ENCODE measurements at regions not wholly inside any gene's neighbourhood (a gene's known extent, or its start where the extent isn't known, plus 50 kb on each side); places are given as distances from the start of the nearest gene placed in this dataset.

GRCh38 chr18:38635709-38636430 is 1070.3 kb upstream of the CELF4 start:
- no peak overlapping the region for H3K27ac Mint-ChIP-seq
- no peaks in the 10 kb centered on the region for H3K4me1 Mint-ChIP-seq (ENCODE audit: low read depth)
- intact Hi-C loops (cut with micrococcal nuclease), result no loop called here
- no peak for DNase-seq (ENCODE audit: low spot score)
- no peaks in the 10 kb centered on the region for H3K27me3 Mint-ChIP-seq (ENCODE audit: insufficient read depth)
- H3K9me3 Mint-ChIP-seq, result peaks cover 13% of the 10 kb centered on the region
- H3K36me3 Mint-ChIP-seq (ENCODE audit: low read depth), result no peaks in the 10 kb centered on the region
- H3K4me3 Mint-ChIP-seq, result no peak overlapping the region

GRCh38 chr18:38634117-38634516 is 1068.5 kb upstream of the CELF4 start:
- Mint-ChIP-seq H3K9me3 (peaks cover 13% of the 10 kb centered on the region), H3K27ac (no peak overlapping the region), H3K36me3 (ENCODE audit: low read depth) (no peaks in the 10 kb centered on the region), H3K4me1 (ENCODE audit: low read depth) (no peaks in the 10 kb centered on the region), H3K27me3 (ENCODE audit: insufficient read depth) (no peaks in the 10 kb centered on the region), H3K4me3 (no peak overlapping the region)
- intact Hi-C loops (cut with micrococcal nuclease), result no loop called here
- DNase-seq (ENCODE audit: low spot score), result no peak

GRCh38 chr18:38633333-38633732 is 1067.7 kb upstream of the CELF4 start:
- DNase-seq (ENCODE audit: low spot score), result no peak
- Mint-ChIP-seq H3K4me3 (no peak overlapping the region), H3K9me3 (peaks cover 10% of the 10 kb centered on the region), H3K27me3 (ENCODE audit: insufficient read depth) (no peaks in the 10 kb centered on the region), H3K27ac (no peak overlapping the region), H3K36me3 (ENCODE audit: low read depth) (no peaks in the 10 kb centered on the region), H3K4me1 (ENCODE audit: low read depth) (no peaks in the 10 kb centered on the region)
- intact Hi-C loops (cut with micrococcal nuclease), result no loop called here

- H3K4me3 Mint-ChIP-seq, result no peak overlapping the region
- intact Hi-C loops (cut with micrococcal nuclease), result no loop called here
Observed at GRCh38 chr18:38619129-38619528, 1053.5 kb upstream of the CELF4 start.

GRCh38 chr18:38616306-38616705 is 1050.7 kb upstream of the CELF4 start:
- no peaks in the 10 kb centered on the region for H3K27me3 Mint-ChIP-seq (ENCODE audit: insufficient read depth)
- H3K36me3 Mint-ChIP-seq (ENCODE audit: low read depth), result no peaks in the 10 kb centered on the region
- H3K27ac Mint-ChIP-seq, result no peak overlapping the region
- intact Hi-C loops (cut with micrococcal nuclease), result no loop called here
- no peaks in the 10 kb centered on the region for H3K9me3 Mint-ChIP-seq
- DNase-seq (ENCODE audit: low spot score), result no peak
- H3K4me3 Mint-ChIP-seq, result no peak overlapping the region
- H3K4me1 Mint-ChIP-seq (ENCODE audit: low read depth), result peaks cover 1% of the 10 kb centered on the region

More at GRCh38 chr18:38619129-38619528, 1053.5 kb upstream of the CELF4 start:
- H3K27me3 Mint-ChIP-seq (ENCODE audit: insufficient read depth), result no peaks in the 10 kb centered on the region
- DNase-seq (ENCODE audit: low spot score), result no peak
- H3K4me1 Mint-ChIP-seq (ENCODE audit: low read depth), result no peaks in the 10 kb centered on the region
- no peaks in the 10 kb centered on the region for H3K9me3 Mint-ChIP-seq
- no peaks in the 10 kb centered on the region for H3K36me3 Mint-ChIP-seq (ENCODE audit: low read depth)
- no peak overlapping the region for H3K27ac Mint-ChIP-seq

GRCh38 chr18:38612904-38613303 is 1047.3 kb upstream of the CELF4 start:
- DNase-seq (ENCODE audit: low spot score), result no peak
- Mint-ChIP-seq H3K27me3 (ENCODE audit: insufficient read depth) (no peaks in the 10 kb centered on the region), H3K36me3 (ENCODE audit: low read depth) (no peaks in the 10 kb centered on the region), H3K4me1 (ENCODE audit: low read depth) (peaks cover 5% of the 10 kb centered on the region), H3K27ac (no peak overlapping the region), H3K9me3 (no peaks in the 10 kb centered on the region), H3K4me3 (no peak overlapping the region)
- intact Hi-C loops (cut with micrococcal nuclease), result loop anchor here (5.0 kb wide), 1 partner anchor 36 kb away; no protein-coding TSS in a partner anchor

GRCh38 chr18:38611036-38611964 is 1045.7 kb upstream of the CELF4 start:
- no peak for DNase-seq (ENCODE audit: low spot score)
- peak overlapping the region; percentile 64 for H3K27ac Mint-ChIP-seq
- no peaks in the 10 kb centered on the region for H3K9me3 Mint-ChIP-seq
- peaks cover 5% of the 10 kb centered on the region for H3K4me1 Mint-ChIP-seq (ENCODE audit: low read depth)
- no peaks in the 10 kb centered on the region for H3K27me3 Mint-ChIP-seq (ENCODE audit: insufficient read depth)
- H3K4me3 Mint-ChIP-seq, result no peak overlapping the region
- intact Hi-C loops (cut with micrococcal nuclease), result loop anchor here (1.0 to 5.0 kb wide), 4 partner anchors 34 to 330 kb away; no protein-coding TSS in a partner anchor
- H3K36me3 Mint-ChIP-seq (ENCODE audit: low read depth), result no peaks in the 10 kb centered on the region

- peaks cover 5% of the 10 kb centered on the region for H3K4me1 Mint-ChIP-seq (ENCODE audit: low read depth)
- H3K27ac Mint-ChIP-seq, result no peak overlapping the region
- intact Hi-C loops (cut with micrococcal nuclease), result no loop called here
Observed at GRCh38 chr18:38606841-38607240, 1041.2 kb upstream of the CELF4 start.

GRCh38 chr18:38602341-38602740 is 1036.7 kb upstream of the CELF4 start:
- H3K27ac Mint-ChIP-seq, result no peak overlapping the region
- peaks cover 4% of the 10 kb centered on the region for H3K9me3 Mint-ChIP-seq
- intact Hi-C loops (cut with micrococcal nuclease), result no loop called here
- DNase-seq (ENCODE audit: low spot score), result no peak
- no peaks in the 10 kb centered on the region for H3K4me1 Mint-ChIP-seq (ENCODE audit: low read depth)
- H3K4me3 Mint-ChIP-seq, result no peak overlapping the region
- H3K36me3 Mint-ChIP-seq (ENCODE audit: low read depth), result no peaks in the 10 kb centered on the region
- H3K27me3 Mint-ChIP-seq (ENCODE audit: insufficient read depth), result no peaks in the 10 kb centered on the region

More at GRCh38 chr18:38606841-38607240, 1041.2 kb upstream of the CELF4 start:
- DNase-seq (ENCODE audit: low spot score), result no peak
- no peaks in the 10 kb centered on the region for H3K27me3 Mint-ChIP-seq (ENCODE audit: insufficient read depth)
- H3K36me3 Mint-ChIP-seq (ENCODE audit: low read depth), result no peaks in the 10 kb centered on the region
- no peaks in the 10 kb centered on the region for H3K9me3 Mint-ChIP-seq
- no peak overlapping the region for H3K4me3 Mint-ChIP-seq

- no peaks in the 10 kb centered on the region for H3K4me1 Mint-ChIP-seq (ENCODE audit: low read depth)
- H3K36me3 Mint-ChIP-seq (ENCODE audit: low read depth), result no peaks in the 10 kb centered on the region
Observed at GRCh38 chr18:38587571-38587970, 1022.0 kb upstream of the CELF4 start.

GRCh38 chr18:38586327-38586726 is 1020.7 kb upstream of the CELF4 start:
- Mint-ChIP-seq H3K27me3 (ENCODE audit: insufficient read depth) (peaks cover 2% of the 10 kb centered on the region), H3K4me3 (no peak overlapping the region), H3K36me3 (ENCODE audit: low read depth) (no peaks in the 10 kb centered on the region), H3K4me1 (ENCODE audit: low read depth) (no peaks in the 10 kb centered on the region), H3K27ac (no peak overlapping the region), H3K9me3 (peaks cover 4% of the 10 kb centered on the region)
- intact Hi-C loops (cut with micrococcal nuclease), result no loop called here
- no peak for DNase-seq (ENCODE audit: low spot score)

More at GRCh38 chr18:38587571-38587970, 1022.0 kb upstream of the CELF4 start:
- Mint-ChIP-seq H3K4me3 (no peak overlapping the region), H3K27ac (no peak overlapping the region), H3K9me3 (peaks cover 4% of the 10 kb centered on the region), H3K27me3 (ENCODE audit: insufficient read depth) (peaks cover 2% of the 10 kb centered on the region)
- no peak for DNase-seq (ENCODE audit: low spot score)
- intact Hi-C loops (cut with micrococcal nuclease), result no loop called here

- Mint-ChIP-seq H3K36me3 (ENCODE audit: low read depth) (no peaks in the 10 kb centered on the region), H3K4me3 (no peak overlapping the region), H3K9me3 (peaks cover 4% of the 10 kb centered on the region), H3K27ac (no peak overlapping the region), H3K27me3 (ENCODE audit: insufficient read depth) (no peaks in the 10 kb centered on the region), H3K4me1 (ENCODE audit: low read depth) (peaks cover 18% of the 10 kb centered on the region)
- no peak for DNase-seq (ENCODE audit: low spot score)
- intact Hi-C loops (cut with micrococcal nuclease), result loop anchor here (5.0 kb wide), 1 partner anchor 33 kb away; no protein-coding TSS in a partner anchor
Observed at GRCh38 chr18:38579764-38580163, 1014.2 kb upstream of the CELF4 start.

GRCh38 chr18:38576916-38577315 is 1011.3 kb upstream of the CELF4 start:
- Mint-ChIP-seq H3K4me1 (ENCODE audit: low read depth) (peaks cover 18% of the 10 kb centered on the region), H3K36me3 (ENCODE audit: low read depth) (no peaks in the 10 kb centered on the region), H3K27ac (no peak overlapping the region), H3K9me3 (peaks cover 4% of the 10 kb centered on the region), H3K27me3 (ENCODE audit: insufficient read depth) (no peaks in the 10 kb centered on the region), H3K4me3 (no peak overlapping the region)
- intact Hi-C loops (cut with micrococcal nuclease), result loop anchor here (5.0 kb wide), 1 partner anchor 35 kb away; no protein-coding TSS in a partner anchor
- no peak for DNase-seq (ENCODE audit: low spot score)

Data from activated T-helper 1 cell treated with anti-CD3 and anti-CD28 coated beads, Interleukin-12 subunit alpha, Interleukin-12 subunit beta, Interleukin-2, Interleukin-4 antibody, amounts not matched to agents 30 ng/mL and 10 ng/mL and 1 ng/mL, durations not matched to agents 14 hours and 24 hours and 36 hours (primary cell).